ENCODE measurements at regions not wholly inside any gene's neighbourhood (a gene's known extent, or its start where the extent isn't known, plus 50 kb on each side); places are given as distances from the start of the nearest gene placed in this dataset.

DNA sequence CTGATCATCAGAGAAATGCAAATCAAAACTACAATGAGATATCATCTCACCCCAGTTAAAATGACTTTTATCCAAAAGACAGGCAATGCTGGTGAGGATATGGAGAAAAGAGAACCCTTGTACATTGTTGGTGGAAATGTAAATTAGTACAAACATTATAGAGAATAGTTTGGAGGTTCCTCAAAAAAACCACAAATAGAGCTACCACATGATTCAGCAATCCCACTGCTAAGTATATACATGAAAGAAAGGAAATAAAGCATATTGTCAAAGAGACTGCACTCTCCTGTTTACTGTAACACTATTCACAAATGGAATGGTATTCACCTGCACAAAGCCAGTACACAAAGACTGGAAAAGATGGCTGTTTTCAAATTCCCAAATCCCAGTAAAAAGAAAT lies 1233.7 kb downstream of the PCDH17 start:
- DNase-seq (ENCODE audit: low spot score in 2 of 2) (no peak), ATAC-seq (no peak)
- no peaks in the 10 kb centered on the region for H3K36me3 Mint-ChIP-seq
- no peak overlapping the region for H3K4me3 Mint-ChIP-seq
- no peak overlapping the region for H3K27ac Mint-ChIP-seq
- H3K9me3 Mint-ChIP-seq = peaks cover 15% of the 10 kb centered on the region
- H3K4me1 Mint-ChIP-seq = no peaks in the 10 kb centered on the region

DNA sequence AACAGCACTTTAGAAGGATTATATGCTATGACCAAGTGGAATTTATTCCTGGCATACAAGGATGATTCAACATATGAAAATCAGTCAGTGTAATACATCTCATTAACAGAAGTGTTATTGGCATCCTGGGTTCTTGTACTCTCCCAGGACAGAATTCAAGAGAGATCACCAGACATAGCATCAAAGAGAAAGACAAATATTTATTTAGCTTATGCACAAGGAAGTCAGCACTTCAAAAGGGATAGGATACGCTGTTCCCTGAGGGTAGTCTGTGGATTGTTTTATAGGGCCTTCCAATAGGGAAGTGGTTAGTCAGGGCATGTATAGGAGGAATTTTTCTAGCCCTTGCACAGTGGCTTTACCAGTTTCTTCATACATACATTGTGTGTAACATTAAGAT lies 1238.0 kb downstream of the PCDH17 start:
- no peak overlapping the region for H3K27ac Mint-ChIP-seq
- H3K36me3 Mint-ChIP-seq = no peaks in the 10 kb centered on the region
- H3K4me1 Mint-ChIP-seq = no peaks in the 10 kb centered on the region
- no peak overlapping the region for H3K4me3 Mint-ChIP-seq
- DNase-seq (ENCODE audit: low spot score in 2 of 2) = no peak
- H3K9me3 Mint-ChIP-seq = peaks cover 13% of the 10 kb centered on the region
- ATAC-seq = no peak

DNA sequence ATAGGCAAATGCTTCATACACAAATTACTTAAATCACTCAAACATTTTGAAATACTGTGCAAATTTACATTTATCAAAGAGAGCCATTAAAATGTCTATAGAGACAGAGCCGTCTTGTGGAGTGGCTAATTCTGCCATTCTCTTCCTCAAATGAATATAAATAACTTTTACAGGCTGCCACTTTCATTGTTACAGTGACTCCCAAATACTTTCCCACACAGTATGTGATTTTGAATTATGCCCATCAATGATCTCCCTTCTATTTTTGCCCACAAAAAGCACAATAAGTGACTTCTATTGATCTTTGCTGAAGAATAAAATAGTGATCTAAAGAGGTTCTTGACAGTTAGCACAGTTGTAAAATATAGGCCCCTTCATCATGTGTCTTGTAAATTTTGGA lies 1244.9 kb downstream of the PCDH17 start:
- H3K9me3 Mint-ChIP-seq = peaks cover 2% of the 10 kb centered on the region
- ATAC-seq = no peak
- H3K4me3 Mint-ChIP-seq = no peak overlapping the region
- no peak for DNase-seq (ENCODE audit: low spot score in 2 of 2)
- no peak overlapping the region for H3K27ac Mint-ChIP-seq
- H3K4me1 Mint-ChIP-seq = no peaks in the 10 kb centered on the region
- H3K36me3 Mint-ChIP-seq = no peaks in the 10 kb centered on the region

DNA sequence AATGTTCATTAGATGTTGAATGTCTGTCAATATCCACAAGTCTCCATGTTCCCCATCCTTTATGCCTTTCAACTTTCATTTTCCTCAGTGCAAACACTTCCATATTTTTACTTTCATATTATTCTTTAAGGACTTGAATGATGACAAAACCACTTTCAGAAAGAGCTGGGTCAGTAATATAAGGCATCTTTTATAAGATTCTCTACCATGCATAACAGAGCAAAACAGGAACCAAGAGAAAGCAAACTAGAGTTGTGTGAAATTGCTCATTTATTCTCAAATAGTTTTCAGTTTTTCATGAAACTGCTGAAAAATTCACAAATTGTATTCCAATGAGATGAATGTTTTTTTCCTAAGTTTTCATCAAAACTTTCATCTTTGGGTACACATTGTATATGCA lies 1247.6 kb downstream of the PCDH17 start:
- no peak for DNase-seq (ENCODE audit: low spot score in 2 of 2)
- no peak for ATAC-seq
- no peaks in the 10 kb centered on the region for H3K4me1 Mint-ChIP-seq
- no peaks in the 10 kb centered on the region for H3K36me3 Mint-ChIP-seq
- no peak overlapping the region for H3K27ac Mint-ChIP-seq
- no peak overlapping the region for H3K4me3 Mint-ChIP-seq
- peaks cover 2% of the 10 kb centered on the region for H3K9me3 Mint-ChIP-seq

DNA sequence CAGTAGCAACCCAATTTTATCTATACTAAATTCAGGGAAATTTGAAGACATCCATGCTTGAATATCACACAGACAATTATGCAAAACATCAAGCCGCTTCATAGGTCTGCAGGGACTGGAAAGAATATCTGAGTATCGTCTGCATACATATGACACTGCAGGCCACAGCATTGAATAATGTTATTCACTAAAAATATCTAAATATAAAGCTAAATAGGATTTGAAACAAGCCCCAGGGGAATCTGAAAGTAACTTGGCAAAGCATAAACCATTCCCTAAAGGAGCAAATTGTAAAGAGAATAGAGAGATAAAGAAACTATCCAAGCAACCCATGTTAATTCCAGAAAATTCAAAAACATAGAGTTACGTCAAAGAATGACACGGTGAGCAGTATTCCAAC lies 1251.0 kb downstream of the PCDH17 start:
- ATAC-seq (no peak), DNase-seq (ENCODE audit: low spot score in 2 of 2) (no peak)
- H3K4me1 Mint-ChIP-seq = no peaks in the 10 kb centered on the region
- no peak overlapping the region for H3K4me3 Mint-ChIP-seq
- H3K9me3 Mint-ChIP-seq = no peaks in the 10 kb centered on the region
- H3K36me3 Mint-ChIP-seq = no peaks in the 10 kb centered on the region
- no peak overlapping the region for H3K27ac Mint-ChIP-seq

DNA sequence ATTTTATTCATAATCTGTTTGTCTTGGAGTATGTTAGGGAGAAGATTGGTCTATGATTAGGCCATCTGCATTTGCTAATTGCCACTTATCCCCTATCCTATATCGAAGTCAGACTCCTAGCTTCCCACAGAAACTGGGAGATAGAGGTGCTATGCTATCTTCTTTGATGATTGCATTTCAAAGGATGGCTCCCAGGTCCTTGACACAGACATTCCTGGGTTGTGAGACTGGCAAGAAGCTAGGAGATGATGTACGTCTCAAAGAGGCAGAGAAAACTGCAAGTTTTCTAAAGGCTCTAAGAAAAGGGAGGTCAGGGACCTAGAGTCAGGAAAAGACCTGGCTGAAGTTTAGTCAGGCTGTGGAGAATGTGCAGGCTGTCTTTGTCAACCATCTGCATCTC lies 1251.9 kb downstream of the PCDH17 start:
- H3K4me3 Mint-ChIP-seq = no peak overlapping the region
- no peaks in the 10 kb centered on the region for H3K9me3 Mint-ChIP-seq
- no peaks in the 10 kb centered on the region for H3K4me1 Mint-ChIP-seq
- DNase-seq (ENCODE audit: low spot score in 2 of 2) (no peak), ATAC-seq (no peak)
- H3K36me3 Mint-ChIP-seq = no peaks in the 10 kb centered on the region
- no peak overlapping the region for H3K27ac Mint-ChIP-seq

DNA sequence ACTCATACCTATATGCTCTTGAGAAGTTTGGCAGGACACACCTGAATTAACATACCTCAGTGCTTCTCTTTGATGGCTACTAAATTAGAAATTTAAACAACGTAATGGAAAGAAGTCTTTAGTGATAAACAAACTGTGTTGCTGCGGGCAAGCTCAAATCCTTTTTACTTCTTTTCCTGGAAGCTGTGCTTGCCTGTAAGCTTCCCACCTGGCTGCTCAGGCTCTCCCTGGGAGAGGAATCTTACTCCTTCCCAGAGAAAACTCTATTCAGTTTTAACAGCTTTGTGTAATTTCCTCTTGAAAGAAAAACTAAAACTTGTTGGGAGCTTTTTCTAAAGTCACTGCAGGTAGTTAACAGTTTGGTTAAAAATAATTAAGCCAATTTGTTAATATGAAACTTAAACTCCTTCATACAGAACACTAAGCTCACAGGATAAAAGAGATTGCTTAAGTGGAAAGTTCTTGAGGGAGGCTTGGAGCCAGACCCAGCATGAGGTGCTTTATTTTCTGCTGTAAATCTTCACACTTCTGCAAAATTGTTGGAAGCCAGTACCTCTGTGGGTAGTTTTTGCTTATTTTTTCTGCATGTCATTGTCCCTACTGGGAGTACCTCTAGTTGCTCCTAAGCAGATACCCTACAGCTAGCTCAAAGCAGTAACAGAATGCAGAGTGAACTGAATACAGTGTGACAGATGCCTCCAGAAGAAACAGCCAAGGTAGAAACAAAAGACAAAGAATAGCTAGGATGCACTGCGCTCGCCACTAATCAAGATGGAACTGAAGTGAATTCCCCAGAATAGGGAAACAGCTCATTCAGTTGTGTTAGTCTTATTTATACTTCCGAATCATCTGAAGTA lies 1253.0 kb downstream of the PCDH17 start:
- ATAC-seq (no peak), DNase-seq (ENCODE audit: low spot score in 2 of 2) (no peak)
- no peak overlapping the region for H3K27ac Mint-ChIP-seq
- no peaks in the 10 kb centered on the region for H3K4me1 Mint-ChIP-seq
- no peaks in the 10 kb centered on the region for H3K36me3 Mint-ChIP-seq
- H3K9me3 Mint-ChIP-seq = no peaks in the 10 kb centered on the region
- H3K4me3 Mint-ChIP-seq = no peak overlapping the region

DNA sequence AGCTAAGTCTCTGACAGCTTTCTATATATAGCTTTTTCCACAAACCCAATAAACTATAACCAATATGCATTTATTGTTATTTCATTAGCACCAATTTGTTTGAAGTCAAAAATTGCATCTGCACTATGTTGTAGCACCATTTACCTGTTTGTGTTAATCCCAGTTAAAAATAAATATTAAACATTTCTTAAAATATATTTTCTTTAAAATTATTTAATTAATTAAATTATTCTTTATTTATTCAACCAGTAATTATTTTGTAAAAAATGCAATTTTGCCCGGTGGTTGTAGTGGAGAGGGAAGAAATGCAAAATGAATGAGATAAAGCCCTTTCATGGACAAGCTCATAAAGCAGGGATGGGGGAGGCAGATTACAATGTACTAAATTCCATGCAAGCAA lies 1257.9 kb downstream of the PCDH17 start:
- no peaks in the 10 kb centered on the region for H3K4me1 Mint-ChIP-seq
- DNase-seq (ENCODE audit: low spot score in 2 of 2) (no peak), ATAC-seq (no peak)
- H3K27ac Mint-ChIP-seq = no peak overlapping the region
- H3K36me3 Mint-ChIP-seq = no peaks in the 10 kb centered on the region
- H3K9me3 Mint-ChIP-seq = no peaks in the 10 kb centered on the region
- no peak overlapping the region for H3K4me3 Mint-ChIP-seq

DNA sequence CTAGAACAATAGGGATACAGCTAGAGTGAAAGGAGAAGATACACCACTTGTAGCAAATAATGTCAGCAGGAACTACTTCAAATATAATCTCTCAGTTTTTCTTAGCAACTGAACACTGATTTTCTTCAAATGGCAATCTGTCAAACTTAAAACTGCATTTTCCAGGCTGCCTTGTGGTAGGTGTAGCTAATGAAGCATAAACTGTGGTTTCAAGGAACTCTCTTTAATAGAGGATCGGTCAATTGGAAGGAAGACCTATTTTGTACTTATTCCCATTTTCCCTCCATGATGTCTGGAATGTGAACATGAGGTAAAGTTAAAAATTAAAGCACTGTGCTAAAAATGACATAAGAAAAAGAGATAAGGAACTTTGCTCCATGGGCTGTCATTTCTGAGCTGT lies 1261.9 kb downstream of the PCDH17 start:
- H3K27ac Mint-ChIP-seq = no peak overlapping the region
- H3K4me3 Mint-ChIP-seq = no peak overlapping the region
- no peaks in the 10 kb centered on the region for H3K4me1 Mint-ChIP-seq
- H3K36me3 Mint-ChIP-seq = no peaks in the 10 kb centered on the region
- ATAC-seq (no peak), DNase-seq (ENCODE audit: low spot score in 2 of 2) (no peak)
- peaks cover 3% of the 10 kb centered on the region for H3K9me3 Mint-ChIP-seq

DNA sequence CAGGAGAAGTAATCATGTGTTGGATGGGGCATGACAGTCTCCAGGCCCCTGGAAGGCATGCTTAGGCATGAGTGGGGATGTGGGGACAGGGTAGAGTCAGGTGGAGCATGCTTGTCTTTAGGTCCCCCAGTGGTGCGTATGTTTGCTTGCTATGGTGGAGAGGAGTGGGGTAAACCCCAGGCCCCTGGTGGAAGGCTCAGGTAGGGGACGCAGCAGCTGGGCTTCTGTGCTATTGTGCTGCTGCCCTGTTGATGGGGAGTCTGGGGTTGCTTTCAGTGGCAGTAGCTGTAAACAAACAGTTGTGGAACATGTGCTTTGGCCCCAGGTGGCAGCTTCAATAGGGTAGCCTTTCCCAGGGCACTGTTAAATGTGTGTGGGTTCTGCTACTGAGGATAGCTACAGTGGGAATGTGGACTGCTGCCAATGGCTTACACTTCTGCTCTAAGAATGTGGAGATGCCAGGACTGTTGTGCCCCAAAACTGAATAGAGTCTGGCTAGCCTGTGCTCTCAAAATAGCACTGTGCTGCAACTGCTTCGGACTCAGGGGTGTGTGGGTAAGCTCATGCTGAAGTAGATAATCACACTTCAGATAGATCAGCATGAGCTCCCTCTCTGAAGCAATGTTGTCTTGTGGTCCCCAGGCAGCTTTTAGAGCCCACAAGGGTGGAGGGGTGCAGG lies 1257.3 kb downstream of the DIAPH3 start:
- no peak overlapping the region for H3K4me3 Mint-ChIP-seq
- H3K9me3 Mint-ChIP-seq = peaks cover 17% of the 10 kb centered on the region
- DNase-seq (ENCODE audit: low spot score in 2 of 2) (no peak), ATAC-seq (no peak)
- H3K36me3 Mint-ChIP-seq = no peaks in the 10 kb centered on the region
- no peak overlapping the region for H3K27ac Mint-ChIP-seq
- H3K4me1 Mint-ChIP-seq = no peaks in the 10 kb centered on the region

DNA sequence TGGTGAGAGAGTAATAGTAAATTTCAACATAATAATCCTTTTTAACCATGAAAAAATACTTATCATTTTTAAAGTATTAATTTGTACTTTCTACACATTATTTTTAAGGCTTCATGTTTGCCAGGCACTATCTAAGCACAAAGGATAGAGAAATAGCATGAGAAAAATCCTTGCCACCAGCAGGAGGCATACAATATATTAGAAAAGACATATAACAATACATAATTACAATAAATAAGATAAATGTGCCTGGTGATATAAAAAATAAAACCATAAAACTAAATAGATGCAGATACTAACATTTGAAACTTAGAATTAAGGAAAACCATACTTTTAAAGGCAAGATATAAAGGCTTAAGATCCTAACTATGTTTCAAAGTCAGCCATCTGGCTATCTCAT lies 1256.4 kb downstream of the DIAPH3 start:
- H3K4me1 Mint-ChIP-seq = no peaks in the 10 kb centered on the region
- H3K27ac Mint-ChIP-seq = no peak overlapping the region
- H3K9me3 Mint-ChIP-seq = peaks cover 17% of the 10 kb centered on the region
- DNase-seq (ENCODE audit: low spot score in 2 of 2) (no peak), ATAC-seq (no peak)
- no peak overlapping the region for H3K4me3 Mint-ChIP-seq
- H3K36me3 Mint-ChIP-seq = no peaks in the 10 kb centered on the region

DNA sequence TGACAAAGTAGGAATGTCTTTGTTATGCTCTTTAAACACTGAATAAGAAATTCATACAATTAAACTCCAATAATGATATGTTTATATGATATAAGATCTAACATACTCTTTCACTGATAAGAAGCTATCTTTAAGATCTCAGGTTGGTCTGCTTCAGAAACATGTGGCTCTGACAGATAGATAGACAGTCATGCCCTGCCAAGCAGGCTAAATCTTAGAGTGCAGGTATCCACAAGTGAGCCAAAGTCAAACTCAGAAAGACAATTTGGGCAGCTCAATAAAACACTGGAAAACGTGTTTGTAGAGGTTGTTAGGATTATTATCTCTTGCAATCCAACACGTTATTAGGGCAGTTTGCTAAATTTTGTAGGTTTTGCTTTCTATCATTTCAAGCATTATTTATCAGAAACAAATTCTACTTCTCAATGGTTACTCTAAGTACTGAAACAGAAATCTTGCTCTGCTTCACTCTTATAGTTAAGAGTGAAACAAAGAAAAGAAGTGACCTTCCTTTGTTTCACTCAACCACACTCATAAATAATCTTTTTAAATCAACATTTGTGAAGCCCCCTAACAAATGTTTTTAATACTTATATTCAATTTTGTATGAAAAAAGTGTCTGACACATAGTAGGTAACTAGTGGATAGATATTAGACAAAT lies 1255.6 kb downstream of the DIAPH3 start:
- Mint-ChIP-seq H3K36me3 (no peaks in the 10 kb centered on the region), H3K4me1 (no peaks in the 10 kb centered on the region), H3K9me3 (peaks cover 13% of the 10 kb centered on the region), H3K27ac (no peak overlapping the region), H3K4me3 (no peak overlapping the region)
- ATAC-seq (no peak), DNase-seq (ENCODE audit: low spot score in 2 of 2) (no peak)

DNA sequence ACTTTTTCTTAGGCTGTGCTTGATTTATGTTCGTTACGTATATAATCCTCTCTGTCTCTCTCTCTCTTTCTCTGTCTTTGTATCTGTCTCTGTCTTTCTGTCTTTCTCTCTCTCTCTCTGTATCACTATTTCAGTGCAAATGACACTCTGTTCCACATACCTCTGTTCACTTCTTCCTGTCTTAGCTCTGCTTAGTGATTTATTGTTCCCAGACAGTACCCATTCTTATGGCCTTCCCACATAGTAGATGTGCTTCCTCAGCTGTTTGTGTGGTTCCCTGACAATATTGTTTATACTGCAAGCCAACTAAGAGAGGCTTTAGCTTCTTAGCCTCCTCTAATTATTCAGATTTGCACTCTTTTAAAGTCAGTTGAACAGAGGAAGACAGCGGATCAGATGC lies 1244.2 kb downstream of the DIAPH3 start:
- no peaks in the 10 kb centered on the region for H3K36me3 Mint-ChIP-seq
- H3K9me3 Mint-ChIP-seq = peaks cover 27% of the 10 kb centered on the region
- no peaks in the 10 kb centered on the region for H3K4me1 Mint-ChIP-seq
- DNase-seq (ENCODE audit: low spot score in 2 of 2) (no peak), ATAC-seq (no peak)
- H3K4me3 Mint-ChIP-seq = no peak overlapping the region
- H3K27ac Mint-ChIP-seq = no peak overlapping the region

DNA sequence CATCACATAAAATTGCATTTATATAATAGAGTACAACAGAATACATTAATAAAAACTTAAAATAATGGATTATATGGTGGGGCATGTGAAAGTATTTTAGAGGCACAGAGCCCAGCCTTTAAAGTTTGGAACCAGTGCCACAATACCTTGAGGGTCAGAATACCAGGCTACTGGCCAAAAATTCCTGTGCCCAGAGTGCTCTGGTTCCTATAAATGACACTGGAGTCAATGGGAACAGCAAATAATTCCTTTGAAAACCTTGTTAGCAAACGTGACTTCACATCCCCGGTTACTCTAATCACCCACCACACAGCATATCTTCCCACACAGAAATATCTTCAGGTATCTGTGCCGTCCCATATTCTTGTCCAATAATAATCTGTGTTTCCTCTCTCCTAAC lies 1242.6 kb downstream of the DIAPH3 start:
- Mint-ChIP-seq H3K27ac (no peak overlapping the region), H3K4me3 (no peak overlapping the region), H3K36me3 (no peaks in the 10 kb centered on the region), H3K4me1 (no peaks in the 10 kb centered on the region), H3K9me3 (peaks cover 27% of the 10 kb centered on the region)
- ATAC-seq = no peak
- DNase-seq (ENCODE audit: low spot score in 2 of 2) = no peak

DNA sequence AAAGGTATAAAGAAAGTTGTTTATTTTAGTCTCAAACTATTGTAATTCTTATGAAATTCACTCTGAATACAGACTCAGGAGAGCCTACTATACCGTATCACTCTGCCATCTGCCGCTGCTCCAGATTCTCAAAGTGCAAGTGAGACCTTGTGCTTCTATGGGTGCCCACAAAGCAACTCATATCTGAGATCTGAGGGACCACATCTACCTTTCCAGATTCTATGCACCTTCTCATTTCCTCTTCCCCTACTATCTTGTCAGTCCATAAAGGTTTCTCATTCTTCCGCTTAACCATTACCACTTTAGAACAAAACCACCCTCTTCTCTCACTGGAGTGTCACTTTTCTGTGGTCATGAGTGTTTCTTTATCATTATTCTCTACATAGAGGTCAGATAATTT lies 1236.9 kb downstream of the DIAPH3 start:
- no peak for DNase-seq (ENCODE audit: low spot score in 2 of 2)
- H3K9me3 Mint-ChIP-seq = peaks cover 26% of the 10 kb centered on the region
- no peak overlapping the region for H3K4me3 Mint-ChIP-seq
- no peaks in the 10 kb centered on the region for H3K36me3 Mint-ChIP-seq
- H3K4me1 Mint-ChIP-seq = no peaks in the 10 kb centered on the region
- H3K27ac Mint-ChIP-seq = no peak overlapping the region
- no peak for ATAC-seq

DNA sequence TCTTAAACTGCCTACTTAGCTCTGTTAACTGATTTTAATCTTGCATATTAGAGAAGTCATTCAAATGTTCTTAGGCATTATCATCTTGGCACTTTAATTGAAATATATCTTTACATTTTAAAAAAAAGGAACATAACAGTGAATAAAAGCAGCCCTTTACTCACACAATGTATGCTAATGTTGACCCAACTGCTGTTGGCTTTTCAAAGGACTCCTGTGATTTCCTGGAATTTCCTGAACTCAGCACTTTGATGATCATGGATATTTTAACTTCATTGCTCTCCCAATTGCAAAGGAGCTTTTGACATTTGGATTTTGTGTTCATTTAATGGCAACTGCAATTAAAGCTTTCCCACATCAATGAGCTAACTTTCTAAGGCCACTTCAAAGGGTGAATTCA lies 1230.3 kb downstream of the DIAPH3 start:
- no peak for ATAC-seq
- H3K27ac Mint-ChIP-seq = no peak overlapping the region
- no peaks in the 10 kb centered on the region for H3K36me3 Mint-ChIP-seq
- peaks cover 13% of the 10 kb centered on the region for H3K9me3 Mint-ChIP-seq
- H3K4me1 Mint-ChIP-seq = no peaks in the 10 kb centered on the region
- DNase-seq (ENCODE audit: low spot score in 2 of 2) = no peak
- no peak overlapping the region for H3K4me3 Mint-ChIP-seq
